Neural cell (in vitro differentiated cells): ENCODE measurements at regions not wholly inside any gene's neighbourhood (a gene's known extent, or its start where the extent isn't known, plus 50 kb on each side); places are given as distances from the start of the nearest gene placed in this dataset.

ENCODE experiments used
- H2AFZ ChIP-seq: fragments of 200-600, 300-800 bp; sonication (generic), shearing (Covaris generic); 2 replicates; pipeline ENCODE4 v1.6.0; 2014; ENCODE audit warnings: low read depth, mild to moderate bottlenecking, antibody characterized with exemption, low read length, moderate library complexity
- H3F3A ChIP-seq: fragments of 200-600 bp; shearing (Covaris generic); 2 replicates; pipeline ENCODE4 v1.6.1; 2016; ENCODE audit warnings: mild to moderate bottlenecking, moderate library complexity, mixed read lengths, antibody characterized with exemption, low read length; ENCODE audit not compliant: insufficient read depth, poor library complexity, severe bottlenecking
- H3K27ac ChIP-seq: fragments of 200-600, 300-800 bp; sonication (generic), shearing (Covaris generic); 2 replicates; pipeline ENCODE4 v1.5.1; 2014; ENCODE audit warnings: mild to moderate bottlenecking, low read length, moderate library complexity
- H3K27me3 ChIP-seq: fragments of 300-800, 200-600 bp; sonication (generic), shearing (Covaris generic); 2 replicates; pipeline ENCODE4 v1.6.0; 2014; ENCODE audit warnings: mild to moderate bottlenecking, low read depth, low read length, moderate library complexity; ENCODE audit not compliant: insufficient read depth
- H3K36me3 ChIP-seq: fragments of 300-800, 200-600 bp; sonication (generic), shearing (Covaris generic); 2 replicates; pipeline ENCODE4 v1.5.1; 2014; ENCODE audit warnings: mild to moderate bottlenecking, antibody characterized with exemption, low read length, moderate library complexity; ENCODE audit not compliant: insufficient read depth
- H3K4me2 ChIP-seq: fragments of 300-800, 200-600 bp; sonication (generic), shearing (Covaris generic); 2 replicates; pipeline ENCODE4 v1.6.0; 2014; ENCODE audit warnings: mild to moderate bottlenecking, low read length
- H3K4me3 ChIP-seq: fragments of 300-800, 200-600 bp; sonication (generic), shearing (Covaris generic); 2 replicates; pipeline ENCODE4 v1.5.1; 2014; ENCODE audit warnings: mild to moderate bottlenecking, low read length, moderate library complexity
- H3K79me2 ChIP-seq: fragments of 200-600 bp; shearing (Covaris generic); replicated peaks from 2 replicates; pipeline ENCODE4 v1.6.0; 2014; ENCODE audit warnings: mild to moderate bottlenecking, low read length, moderate library complexity; ENCODE audit not compliant: insufficient read depth
- H3K9ac ChIP-seq: fragments of 300-800, 200-600 bp; sonication (generic), shearing (Covaris generic); 2 replicates; pipeline ENCODE4 v1.6.1; 2016; ENCODE audit warnings: mild to moderate bottlenecking, low read length, mixed read lengths
- H3K9me2 ChIP-seq: fragments of 200-600 bp; shearing (Covaris generic); 2 replicates; pipeline ENCODE4 v1.6.1; 2016; ENCODE audit warnings: mild to moderate bottlenecking, low read length, mixed read lengths; ENCODE audit not compliant: insufficient read depth
- H3K9me3 ChIP-seq: fragments of 200-600, 300-800 bp; sonication (generic), shearing (Covaris generic); 2 replicates; pipeline ENCODE4 v1.6.1; 2016; ENCODE audit warnings: mild to moderate bottlenecking, mixed run types, low read length, moderate library complexity, mixed read lengths
- H4K20me1 ChIP-seq: fragments of 200-600 bp; shearing (Covaris generic); 2 replicates; pipeline ENCODE4 v1.6.1; 2016; ENCODE audit warnings: mild to moderate bottlenecking, mixed run types; ENCODE audit not compliant: insufficient read depth
- EP300 ChIP-seq: fragments of 450-650 bp; conservative IDR thresholded peaks from 2 replicates; pipeline ENCODE4 v1.6.1; 2014; ENCODE audit warnings: antibody characterized with exemption, mild to moderate bottlenecking, moderate library complexity; ENCODE audit not compliant: poor library complexity, severe bottlenecking
- EZH2 ChIP-seq: fragments of 200-600, 300-800 bp; shearing (Covaris generic), sonication (generic); IDR thresholded peaks from 2 replicates; pipeline ENCODE4 v1.6.1; 2014; ENCODE audit warnings: antibody characterized with exemption, low read length, borderline replicate concordance, mild to moderate bottlenecking; ENCODE audit not compliant: insufficient read depth, poor library complexity, severe bottlenecking
- MXI1 ChIP-seq: fragments of 450-650 bp; conservative IDR thresholded peaks from 2 replicates; pipeline ENCODE4 v1.6.1; 2014; ENCODE audit warnings: antibody characterized with exemption, mild to moderate bottlenecking; ENCODE audit not compliant: poor library complexity, severe bottlenecking
- POLR2AphosphoS5 ChIP-seq: IDR thresholded peaks from 2 replicates; pipeline ENCODE4 v1.6.1; 2012
- RAD21 ChIP-seq: fragments of 450-650 bp; conservative IDR thresholded peaks from 2 replicates; pipeline ENCODE4 v1.6.1; 2014; ENCODE audit warnings: antibody characterized with exemption, mild to moderate bottlenecking, moderate library complexity
- SMC3 ChIP-seq: fragments of 450-650 bp; conservative IDR thresholded peaks from 2 replicates; pipeline ENCODE4 v1.6.1; 2014; ENCODE audit warnings: antibody characterized with exemption, mild to moderate bottlenecking, moderate library complexity; ENCODE audit not compliant: poor library complexity
- TAF1 ChIP-seq: IDR thresholded peaks from 2 replicates; pipeline ENCODE4 v1.6.1; 2012; ENCODE audit warnings: low read depth
- TF ChIP-seq, protein P1 (sequence below): IDR thresholded peaks from 2 replicates; pipeline ENCODE4 v1.6.1; 2012; ENCODE audit warnings: borderline replicate concordance
- TF ChIP-seq, protein P2 (sequence below): fragments of 450-650 bp; IDR thresholded peaks from 2 replicates; pipeline ENCODE4 v1.5.1; 2014; ENCODE audit warnings: antibody characterized with exemption, mild to moderate bottlenecking, moderate library complexity; ENCODE audit not compliant: poor library complexity, severe bottlenecking

DNA sequence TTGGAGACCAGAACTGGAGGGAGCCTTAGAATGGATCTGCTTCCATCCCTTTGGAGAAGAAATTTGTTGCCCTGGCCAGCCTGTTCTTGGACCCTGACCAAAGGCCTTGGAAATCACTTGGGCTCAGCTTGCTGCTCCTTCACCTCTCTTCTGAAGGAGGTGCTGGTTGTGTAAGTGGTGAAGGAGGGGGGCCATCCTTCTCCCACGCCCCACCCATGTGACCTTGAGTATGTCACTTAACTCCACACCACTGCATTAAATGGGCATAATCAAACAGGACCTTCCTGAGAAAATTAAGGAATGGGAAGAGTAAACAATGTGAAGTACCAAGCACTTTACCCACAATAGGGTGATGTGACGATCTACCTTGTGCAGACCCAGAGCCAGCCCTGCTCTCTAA, 68.3 kb upstream of the GJB5 start:
- Histone ChIP-seq H3K79me2 (no peaks in the 10 kb centered on the region), H3F3A (no peaks in the 10 kb centered on the region), H3K4me2 (no peak overlapping the region)

DNA sequence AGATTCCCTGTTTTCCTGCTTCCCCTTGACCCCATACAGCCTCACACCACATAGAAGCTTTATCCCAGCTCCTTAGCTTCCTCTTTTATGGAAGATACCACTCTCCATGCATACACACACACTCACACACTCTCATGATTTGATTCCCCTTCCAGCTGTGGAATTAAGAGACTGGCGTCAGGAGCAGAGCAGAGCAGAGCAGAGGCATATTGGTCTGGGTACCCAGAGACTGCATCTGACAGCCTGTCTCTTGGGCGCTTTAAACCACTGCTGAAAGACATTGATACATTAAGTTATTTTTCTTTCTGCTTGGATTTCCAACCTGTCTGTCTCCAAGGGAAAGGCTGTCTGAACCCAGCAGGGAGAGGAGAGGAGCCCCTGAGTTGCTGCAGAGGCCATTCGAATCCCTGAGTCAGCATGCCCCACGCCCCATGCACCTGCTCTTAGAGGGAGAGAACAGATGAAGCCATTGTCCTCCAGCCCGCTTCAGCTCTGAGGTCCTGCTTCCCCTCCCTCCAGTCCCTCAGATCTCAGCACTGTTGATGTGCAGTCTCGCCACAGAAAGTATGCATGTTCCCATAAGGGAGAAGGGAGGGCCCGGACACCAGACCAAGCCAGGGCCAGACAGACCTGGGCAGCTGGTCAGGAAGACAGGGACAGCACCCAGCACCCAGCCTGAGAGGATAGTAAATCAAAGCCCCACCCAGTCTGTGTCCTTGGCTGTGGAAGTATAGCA, 66.7 kb upstream of the GJB5 start:
- H3K27ac ChIP-seq = peak overlapping the region; percentile 8
- H3K4me2 ChIP-seq = no peak overlapping the region
- no peak overlapping the region for H2AFZ ChIP-seq
- TF ChIP-seq, protein P1, sequence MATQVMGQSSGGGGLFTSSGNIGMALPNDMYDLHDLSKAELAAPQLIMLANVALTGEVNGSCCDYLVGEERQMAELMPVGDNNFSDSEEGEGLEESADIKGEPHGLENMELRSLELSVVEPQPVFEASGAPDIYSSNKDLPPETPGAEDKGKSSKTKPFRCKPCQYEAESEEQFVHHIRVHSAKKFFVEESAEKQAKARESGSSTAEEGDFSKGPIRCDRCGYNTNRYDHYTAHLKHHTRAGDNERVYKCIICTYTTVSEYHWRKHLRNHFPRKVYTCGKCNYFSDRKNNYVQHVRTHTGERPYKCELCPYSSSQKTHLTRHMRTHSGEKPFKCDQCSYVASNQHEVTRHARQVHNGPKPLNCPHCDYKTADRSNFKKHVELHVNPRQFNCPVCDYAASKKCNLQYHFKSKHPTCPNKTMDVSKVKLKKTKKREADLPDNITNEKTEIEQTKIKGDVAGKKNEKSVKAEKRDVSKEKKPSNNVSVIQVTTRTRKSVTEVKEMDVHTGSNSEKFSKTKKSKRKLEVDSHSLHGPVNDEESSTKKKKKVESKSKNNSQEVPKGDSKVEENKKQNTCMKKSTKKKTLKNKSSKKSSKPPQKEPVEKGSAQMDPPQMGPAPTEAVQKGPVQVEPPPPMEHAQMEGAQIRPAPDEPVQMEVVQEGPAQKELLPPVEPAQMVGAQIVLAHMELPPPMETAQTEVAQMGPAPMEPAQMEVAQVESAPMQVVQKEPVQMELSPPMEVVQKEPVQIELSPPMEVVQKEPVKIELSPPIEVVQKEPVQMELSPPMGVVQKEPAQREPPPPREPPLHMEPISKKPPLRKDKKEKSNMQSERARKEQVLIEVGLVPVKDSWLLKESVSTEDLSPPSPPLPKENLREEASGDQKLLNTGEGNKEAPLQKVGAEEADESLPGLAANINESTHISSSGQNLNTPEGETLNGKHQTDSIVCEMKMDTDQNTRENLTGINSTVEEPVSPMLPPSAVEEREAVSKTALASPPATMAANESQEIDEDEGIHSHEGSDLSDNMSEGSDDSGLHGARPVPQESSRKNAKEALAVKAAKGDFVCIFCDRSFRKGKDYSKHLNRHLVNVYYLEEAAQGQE = peak; percentile 23
- TF ChIP-seq EP300 = peak; percentile 54
- TF ChIP-seq RAD21 = no peak
- no peaks in the 10 kb centered on the region for H3F3A ChIP-seq
- no peak overlapping the region for H3K4me3 ChIP-seq
- H3K9me2 ChIP-seq = no peaks in the 10 kb centered on the region
- no peaks in the 10 kb centered on the region for H3K79me2 ChIP-seq
- H3K27me3 ChIP-seq = no peaks in the 10 kb centered on the region
- no peaks in the 10 kb centered on the region for H3K36me3 ChIP-seq
- H3K9me3 ChIP-seq = no peaks in the 10 kb centered on the region
- H3K9ac ChIP-seq = no peak overlapping the region
- no peaks in the 10 kb centered on the region for H4K20me1 ChIP-seq

More for the DNA sequence above, 68.3 kb upstream of the GJB5 start:
- H3K4me3 ChIP-seq = no peak overlapping the region
- H4K20me1 ChIP-seq = no peaks in the 10 kb centered on the region
- no peaks in the 10 kb centered on the region for H3K9me2 ChIP-seq
- TF ChIP-seq, protein P1 = no peak
- TF ChIP-seq EZH2 (no peak), SMC3 (no peak), POLR2AphosphoS5 (no peak), MXI1 (no peak), RAD21 (no peak), EP300 (no peak), TAF1 (no peak)
- TF ChIP-seq, protein P2, sequence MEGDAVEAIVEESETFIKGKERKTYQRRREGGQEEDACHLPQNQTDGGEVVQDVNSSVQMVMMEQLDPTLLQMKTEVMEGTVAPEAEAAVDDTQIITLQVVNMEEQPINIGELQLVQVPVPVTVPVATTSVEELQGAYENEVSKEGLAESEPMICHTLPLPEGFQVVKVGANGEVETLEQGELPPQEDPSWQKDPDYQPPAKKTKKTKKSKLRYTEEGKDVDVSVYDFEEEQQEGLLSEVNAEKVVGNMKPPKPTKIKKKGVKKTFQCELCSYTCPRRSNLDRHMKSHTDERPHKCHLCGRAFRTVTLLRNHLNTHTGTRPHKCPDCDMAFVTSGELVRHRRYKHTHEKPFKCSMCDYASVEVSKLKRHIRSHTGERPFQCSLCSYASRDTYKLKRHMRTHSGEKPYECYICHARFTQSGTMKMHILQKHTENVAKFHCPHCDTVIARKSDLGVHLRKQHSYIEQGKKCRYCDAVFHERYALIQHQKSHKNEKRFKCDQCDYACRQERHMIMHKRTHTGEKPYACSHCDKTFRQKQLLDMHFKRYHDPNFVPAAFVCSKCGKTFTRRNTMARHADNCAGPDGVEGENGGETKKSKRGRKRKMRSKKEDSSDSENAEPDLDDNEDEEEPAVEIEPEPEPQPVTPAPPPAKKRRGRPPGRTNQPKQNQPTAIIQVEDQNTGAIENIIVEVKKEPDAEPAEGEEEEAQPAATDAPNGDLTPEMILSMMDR = no peak
- no peak overlapping the region for H3K27ac ChIP-seq
- H3K36me3 ChIP-seq = no peaks in the 10 kb centered on the region
- H3K27me3 ChIP-seq = no peaks in the 10 kb centered on the region
- no peaks in the 10 kb centered on the region for H3K9me3 ChIP-seq
- H3K9ac ChIP-seq = no peak overlapping the region
- H2AFZ ChIP-seq = no peak overlapping the region
